ENCODE measurements at regions not wholly inside any gene's neighbourhood (a gene's known extent, or its start where the extent isn't known, plus 50 kb on each side); places are given as distances from the start of the nearest gene placed in this dataset.

DNA sequence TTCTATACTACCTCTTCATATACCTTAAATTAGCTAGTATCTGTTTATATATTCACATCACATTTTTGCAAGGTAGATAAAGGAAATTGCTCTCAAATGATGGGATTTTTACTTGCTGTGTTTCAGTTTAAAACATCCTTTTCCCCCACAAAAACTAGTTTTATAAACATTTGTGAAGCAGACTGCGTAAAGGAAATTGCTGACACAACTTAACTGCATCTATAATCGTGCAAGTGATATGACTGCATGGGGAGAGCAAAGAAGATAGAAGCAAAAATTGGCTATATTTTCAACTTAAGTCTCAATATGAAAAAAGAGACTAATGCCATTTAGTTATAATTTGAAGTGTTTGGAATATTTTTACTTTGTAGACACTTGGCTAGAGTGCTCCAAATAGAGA lies 385.2 kb downstream of the C4orf33 start:
- no CpG with 5 or more reads among the region's 2 CpGs for WGBS, 2 experiments (ENCODE audit: extremely low coverage in 2 of 2, insufficient read length in 1 of 2)
- no peak overlapping the region for H4K5ac ChIP-seq (ENCODE audit: low read depth, low read length)
- in situ Hi-C loops (cut with MboI; ENCODE audit: low sequenced_read_pairs) (no loop called here), dilution Hi-C loops (cut with HindIII; ENCODE audit: low sequenced_read_pairs, unreplicated experiment) (no loop called here), intact Hi-C loops (cut with micrococcal nuclease) (no loop called here)
- no peaks in the 10 kb centered on the region for H3K9me1 ChIP-seq (ENCODE audit: insufficient read depth, low read length)
- H2BK20ac ChIP-seq (ENCODE audit: low read depth, low read length), result no peak overlapping the region
- H3K27ac ChIP-seq (ENCODE audit: insufficient read depth, low read length), result no peak overlapping the region
- no peak overlapping the region for H3K23ac ChIP-seq (ENCODE audit: low read depth, low read length)
- H3K4me2 ChIP-seq (ENCODE audit: low read depth, low read length), result no peak overlapping the region
- H2BK120ac ChIP-seq (ENCODE audit: low read depth, low read length), result no peak overlapping the region
- no peak overlapping the region for H2BK15ac ChIP-seq (ENCODE audit: low read depth, low read length)
- no peak overlapping the region for H2AK9ac ChIP-seq (replicated peaks; ENCODE audit: low read depth, low read length, poor library complexity)
- ATAC-seq (ENCODE audit: low read depth) (no peak), DNase-seq (no peak)
- no peak overlapping the region for H3K4ac ChIP-seq (ENCODE audit: low read depth, low read length)
- no TSS peak for BruUV-seq (replicated peaks)
- no peaks in the 10 kb centered on the region for H3K4me1 ChIP-seq (ENCODE audit: control insufficient read depth, insufficient read depth, low read length)
- no peaks in the 10 kb centered on the region; the same call in 1 of the 2 replicates for H3K9me3 ChIP-seq (ENCODE audit: control insufficient read depth, insufficient read depth, low read length)
- no peak overlapping the region for H2BK5ac ChIP-seq (ENCODE audit: low read depth, low read length, poor library complexity, severe bottlenecking)
- H2AFZ ChIP-seq (replicated peaks; ENCODE audit: low read length, poor library complexity), result no peak overlapping the region
- no peak overlapping the region for H3K9ac ChIP-seq (ENCODE audit: low read depth, low read length)
- no peaks in the 10 kb centered on the region for H3K36me3 ChIP-seq (ENCODE audit: control insufficient read depth, insufficient read depth, low read length)
- no peak overlapping the region for H4K91ac ChIP-seq (ENCODE audit: insufficient read depth, low read depth, low read length)
- H4K20me1 ChIP-seq (ENCODE audit: insufficient read depth, low read length), result no peaks in the 10 kb centered on the region
- H4K8ac ChIP-seq (ENCODE audit: low read depth in 2 of 2, low read length in 2 of 2), result no peak overlapping the region
- CTCF ChIA-PET, result no interaction called here
- H3K27me3 ChIP-seq (ENCODE audit: control insufficient read depth, insufficient read depth, low read length), result no peaks in the 10 kb centered on the region
- POLR2A ChIA-PET (ENCODE audit: unreplicated experiment), result no interaction called here
- no peak overlapping the region for H3K18ac ChIP-seq (ENCODE audit: low read depth, low read length)
- no peak overlapping the region for H3K4me3 ChIP-seq (ENCODE audit: insufficient read depth, low read depth, low read length)
- TF ChIP-seq MAFK (IDR thresholded peaks at IDR 0.05; ENCODE audit: low read depth, low read length) (peak; percentile 39; the same call in 1 of the 2 replicates), MAZ (IDR thresholded peaks at IDR 0.05; ENCODE audit: borderline replicate concordance, low read depth, low read length) (no peak)
- H3K79me1 ChIP-seq (ENCODE audit: low read depth in 1 of 2, low read length in 2 of 2), result no peaks in the 10 kb centered on the region
- no peak overlapping the region for H3K56ac ChIP-seq (ENCODE audit: extremely low read depth, insufficient read depth, low read length)
- H3K14ac ChIP-seq (replicated peaks; ENCODE audit: low read depth, low read length), result no peak overlapping the region
- no peak overlapping the region for H2AK5ac ChIP-seq (ENCODE audit: low read depth, low read length)

Data from IMR-90 (cell line).